ENCODE measurements at regions not wholly inside any gene's neighbourhood (a gene's known extent, or its start where the extent isn't known, plus 50 kb on each side); places are given as distances from the start of the nearest gene placed in this dataset.

DNA sequence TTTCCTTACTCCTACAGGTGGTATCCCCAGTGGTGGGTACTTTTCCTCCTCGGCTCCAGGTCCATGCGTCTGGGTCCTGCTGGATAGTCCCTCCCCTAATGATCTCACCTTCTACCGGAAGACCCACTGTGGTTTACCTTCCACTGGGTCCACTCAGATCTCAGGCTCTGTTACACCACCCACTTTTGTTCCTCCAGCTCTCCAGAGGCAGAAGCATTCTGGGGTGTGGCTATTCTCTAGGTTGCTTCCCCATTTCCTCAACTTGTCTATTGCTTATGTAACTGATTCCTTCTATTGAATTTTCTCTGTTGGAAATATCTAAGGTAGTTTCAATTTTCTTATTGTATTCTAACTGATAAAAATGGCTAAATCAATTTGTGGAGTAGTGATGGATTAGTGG is 87.6 kb upstream of the GALNT5 start:
- no peak for DNase-seq (ENCODE audit: low read depth, low spot score)
- Histone ChIP-seq H3K9me3 (ENCODE audit: control insufficient read depth, insufficient read depth, low read depth, low read length) (no peaks in the 10 kb centered on the region), H3K27ac (ENCODE audit: low read length) (no peak overlapping the region), H3K4me3 (ENCODE audit: low read depth in 2 of 2, low read length in 2 of 2) (no peak overlapping the region), H3K36me3 (ENCODE audit: control insufficient read depth, insufficient read depth, low read length) (no peaks in the 10 kb centered on the region), H3K27me3 (ENCODE audit: control insufficient read depth, insufficient read depth, low read length) (no peaks in the 10 kb centered on the region), H3K4me1 (ENCODE audit: control insufficient read depth, insufficient read depth, low read length) (no peaks in the 10 kb centered on the region)
- in situ Hi-C loops (cut with HindIII; ENCODE audit: low pct_unique_long_range_greater_than_20kb, low sequenced_read_pairs) (no loop called here), intact Hi-C loops (cut with micrococcal nuclease; ENCODE audit: unreplicated experiment) (no loop called here)
- ChIA-PET POLR2A (no interaction called here), CTCF (no interaction called here)
- ATAC-seq, result no peak
- TF ChIP-seq SIN3A (IDR thresholded peaks at IDR 0.05; ENCODE audit: borderline replicate concordance, insufficient read depth, low read depth, low read length) (no peak), POLR2AphosphoS5 (IDR thresholded peaks at IDR 0.05; ENCODE audit: low read depth, low read length) (no peak), TCF7L2 (IDR thresholded peaks at IDR 0.05; ENCODE audit: low read depth, low read length) (no peak)
- TF ChIP-seq, protein P1, sequence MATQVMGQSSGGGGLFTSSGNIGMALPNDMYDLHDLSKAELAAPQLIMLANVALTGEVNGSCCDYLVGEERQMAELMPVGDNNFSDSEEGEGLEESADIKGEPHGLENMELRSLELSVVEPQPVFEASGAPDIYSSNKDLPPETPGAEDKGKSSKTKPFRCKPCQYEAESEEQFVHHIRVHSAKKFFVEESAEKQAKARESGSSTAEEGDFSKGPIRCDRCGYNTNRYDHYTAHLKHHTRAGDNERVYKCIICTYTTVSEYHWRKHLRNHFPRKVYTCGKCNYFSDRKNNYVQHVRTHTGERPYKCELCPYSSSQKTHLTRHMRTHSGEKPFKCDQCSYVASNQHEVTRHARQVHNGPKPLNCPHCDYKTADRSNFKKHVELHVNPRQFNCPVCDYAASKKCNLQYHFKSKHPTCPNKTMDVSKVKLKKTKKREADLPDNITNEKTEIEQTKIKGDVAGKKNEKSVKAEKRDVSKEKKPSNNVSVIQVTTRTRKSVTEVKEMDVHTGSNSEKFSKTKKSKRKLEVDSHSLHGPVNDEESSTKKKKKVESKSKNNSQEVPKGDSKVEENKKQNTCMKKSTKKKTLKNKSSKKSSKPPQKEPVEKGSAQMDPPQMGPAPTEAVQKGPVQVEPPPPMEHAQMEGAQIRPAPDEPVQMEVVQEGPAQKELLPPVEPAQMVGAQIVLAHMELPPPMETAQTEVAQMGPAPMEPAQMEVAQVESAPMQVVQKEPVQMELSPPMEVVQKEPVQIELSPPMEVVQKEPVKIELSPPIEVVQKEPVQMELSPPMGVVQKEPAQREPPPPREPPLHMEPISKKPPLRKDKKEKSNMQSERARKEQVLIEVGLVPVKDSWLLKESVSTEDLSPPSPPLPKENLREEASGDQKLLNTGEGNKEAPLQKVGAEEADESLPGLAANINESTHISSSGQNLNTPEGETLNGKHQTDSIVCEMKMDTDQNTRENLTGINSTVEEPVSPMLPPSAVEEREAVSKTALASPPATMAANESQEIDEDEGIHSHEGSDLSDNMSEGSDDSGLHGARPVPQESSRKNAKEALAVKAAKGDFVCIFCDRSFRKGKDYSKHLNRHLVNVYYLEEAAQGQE (IDR thresholded peaks at IDR 0.05; ENCODE audit: insufficient read depth in 1 of 2, low read depth in 2 of 2, low read length in 1 of 2), result no peak
- TF ChIP-seq, protein P2, sequence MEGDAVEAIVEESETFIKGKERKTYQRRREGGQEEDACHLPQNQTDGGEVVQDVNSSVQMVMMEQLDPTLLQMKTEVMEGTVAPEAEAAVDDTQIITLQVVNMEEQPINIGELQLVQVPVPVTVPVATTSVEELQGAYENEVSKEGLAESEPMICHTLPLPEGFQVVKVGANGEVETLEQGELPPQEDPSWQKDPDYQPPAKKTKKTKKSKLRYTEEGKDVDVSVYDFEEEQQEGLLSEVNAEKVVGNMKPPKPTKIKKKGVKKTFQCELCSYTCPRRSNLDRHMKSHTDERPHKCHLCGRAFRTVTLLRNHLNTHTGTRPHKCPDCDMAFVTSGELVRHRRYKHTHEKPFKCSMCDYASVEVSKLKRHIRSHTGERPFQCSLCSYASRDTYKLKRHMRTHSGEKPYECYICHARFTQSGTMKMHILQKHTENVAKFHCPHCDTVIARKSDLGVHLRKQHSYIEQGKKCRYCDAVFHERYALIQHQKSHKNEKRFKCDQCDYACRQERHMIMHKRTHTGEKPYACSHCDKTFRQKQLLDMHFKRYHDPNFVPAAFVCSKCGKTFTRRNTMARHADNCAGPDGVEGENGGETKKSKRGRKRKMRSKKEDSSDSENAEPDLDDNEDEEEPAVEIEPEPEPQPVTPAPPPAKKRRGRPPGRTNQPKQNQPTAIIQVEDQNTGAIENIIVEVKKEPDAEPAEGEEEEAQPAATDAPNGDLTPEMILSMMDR (IDR thresholded peaks at IDR 0.05), result no peak
- no TSS peak for BruUV-seq (replicated peaks)

DNA sequence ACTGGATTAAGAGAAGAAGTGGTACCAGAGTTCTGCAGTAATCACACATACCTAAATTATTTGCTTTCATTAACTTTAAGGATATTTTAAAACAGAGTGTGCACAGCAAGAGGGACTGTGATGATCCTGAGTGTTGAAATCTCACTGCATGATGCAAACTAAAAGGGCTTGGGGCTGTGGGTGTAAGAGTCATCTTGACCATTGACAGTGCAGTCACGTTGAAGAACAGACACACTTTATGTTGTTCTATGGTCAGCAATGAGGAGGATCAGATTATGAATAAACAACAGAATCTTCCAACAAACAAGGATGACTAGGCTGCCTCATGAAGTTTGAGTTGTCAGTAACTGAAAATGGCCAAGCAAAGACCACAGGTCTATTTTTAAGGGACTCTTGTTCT is 87.2 kb upstream of the GALNT5 start:
- ATAC-seq, result no peak

More for the DNA sequence above, 87.2 kb upstream of the GALNT5 start:
- no peaks in the 10 kb centered on the region for H3K27me3 ChIP-seq (ENCODE audit: control insufficient read depth, insufficient read depth, low read length)
- in situ Hi-C loops (cut with HindIII; ENCODE audit: low pct_unique_long_range_greater_than_20kb, low sequenced_read_pairs), result no loop called here
- no peak overlapping the region for H3K27ac ChIP-seq (ENCODE audit: low read length)
- no peak overlapping the region for H3K4me3 ChIP-seq (ENCODE audit: low read depth in 2 of 2, low read length in 2 of 2)
- no peaks in the 10 kb centered on the region for H3K36me3 ChIP-seq (ENCODE audit: control insufficient read depth, insufficient read depth, low read length)
- H3K4me1 ChIP-seq (ENCODE audit: control insufficient read depth, insufficient read depth, low read length), result no peaks in the 10 kb centered on the region
- no peaks in the 10 kb centered on the region for H3K9me3 ChIP-seq (ENCODE audit: control insufficient read depth, insufficient read depth, low read depth, low read length)
- TF ChIP-seq POLR2AphosphoS5 (IDR thresholded peaks at IDR 0.05; ENCODE audit: low read depth, low read length), result no peak
- TF ChIP-seq, protein P2 (IDR thresholded peaks at IDR 0.05), result no peak
- no peak for TF ChIP-seq TCF7L2 (IDR thresholded peaks at IDR 0.05; ENCODE audit: low read depth, low read length)
- TF ChIP-seq, protein P1 (IDR thresholded peaks at IDR 0.05; ENCODE audit: insufficient read depth in 1 of 2, low read depth in 2 of 2, low read length in 1 of 2), result no peak
- TF ChIP-seq SIN3A (IDR thresholded peaks at IDR 0.05; ENCODE audit: borderline replicate concordance, insufficient read depth, low read depth, low read length), result no peak
- BruUV-seq (replicated peaks), result no TSS peak
- intact Hi-C loops (cut with micrococcal nuclease; ENCODE audit: unreplicated experiment), result no loop called here
- POLR2A ChIA-PET, result no interaction called here
- no peak for DNase-seq (ENCODE audit: low read depth, low spot score)
- CTCF ChIA-PET, result no interaction called here
